ENCODE measurements at regions not wholly inside any gene's neighbourhood (a gene's known extent, or its start where the extent isn't known, plus 50 kb on each side); places are given as distances from the start of the nearest gene placed in this dataset.

DNA sequence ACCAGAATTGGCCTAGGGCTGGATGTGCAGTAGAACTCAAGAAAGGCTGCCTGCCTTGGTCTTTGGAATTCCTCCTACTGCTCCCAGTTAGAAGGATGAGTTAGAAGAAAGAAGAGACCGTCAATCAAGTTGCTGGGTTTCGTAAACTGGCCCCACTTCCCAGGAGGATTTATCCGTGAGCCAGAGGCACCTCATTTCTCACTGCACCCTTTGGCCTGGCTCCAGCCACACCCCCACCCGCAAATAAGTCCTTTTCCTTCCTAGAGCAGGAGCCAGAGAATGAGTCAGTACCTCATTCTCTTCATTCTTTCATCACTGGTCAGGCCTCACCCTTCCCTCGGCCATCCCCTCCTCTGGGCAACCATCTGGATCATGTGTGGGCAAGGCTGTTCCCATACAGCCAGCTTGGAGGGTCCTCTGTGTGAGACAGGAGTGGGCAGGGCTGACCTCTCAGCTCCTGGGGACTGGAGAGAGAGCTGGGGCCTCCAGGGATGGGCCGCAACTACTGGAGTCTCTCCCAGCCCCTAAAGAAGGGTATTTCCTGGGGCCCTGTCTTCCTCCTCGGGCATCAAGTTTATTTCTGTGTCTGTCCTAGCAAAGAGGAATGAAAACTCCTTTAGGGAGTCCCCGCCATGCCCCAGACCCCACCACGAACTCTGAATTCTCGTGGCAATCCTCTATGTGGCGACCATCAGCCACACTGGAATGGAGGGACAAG, 87.2 kb upstream of the DUSP5 start:
- no peak for DNase-seq
- H3K27ac ChIP-seq, result no peak overlapping the region

GRCh38 chr10:110411047-110411410, 86.7 kb upstream of the DUSP5 start:
- no peak for DNase-seq
- intact Hi-C loops (cut with DNase I; ENCODE audit: low total_unique reads), result no loop called here
- H3K27me3 ChIP-seq, result no peaks in the 10 kb centered on the region
- no peak overlapping the region for H3K27ac ChIP-seq
- TF ChIP-seq CTCF (IDR thresholded peaks at IDR 0.05), result no peak
- H3K9me3 ChIP-seq, result no peaks in the 10 kb centered on the region
- no peak overlapping the region for H3K4me3 ChIP-seq
- H3K4me1 ChIP-seq, result peaks cover 0 to 21% (median 9%) of the 10 kb centered on the region in 4 donors
- H3K36me3 ChIP-seq, result no peaks in the 10 kb centered on the region

More for the DNA sequence above, 87.2 kb upstream of the DUSP5 start:
- no peak for TF ChIP-seq CTCF (IDR thresholded peaks at IDR 0.05)
- intact Hi-C loops (cut with DNase I; ENCODE audit: low total_unique reads), result no loop called here
- Histone ChIP-seq H3K36me3 (no peaks in the 10 kb centered on the region), H3K4me3 (no peak overlapping the region), H3K9me3 (no peaks in the 10 kb centered on the region), H3K4me1 (peaks cover 0 to 21% (median 9%) of the 10 kb centered on the region in 4 donors), H3K27me3 (no peaks in the 10 kb centered on the region)

DNA sequence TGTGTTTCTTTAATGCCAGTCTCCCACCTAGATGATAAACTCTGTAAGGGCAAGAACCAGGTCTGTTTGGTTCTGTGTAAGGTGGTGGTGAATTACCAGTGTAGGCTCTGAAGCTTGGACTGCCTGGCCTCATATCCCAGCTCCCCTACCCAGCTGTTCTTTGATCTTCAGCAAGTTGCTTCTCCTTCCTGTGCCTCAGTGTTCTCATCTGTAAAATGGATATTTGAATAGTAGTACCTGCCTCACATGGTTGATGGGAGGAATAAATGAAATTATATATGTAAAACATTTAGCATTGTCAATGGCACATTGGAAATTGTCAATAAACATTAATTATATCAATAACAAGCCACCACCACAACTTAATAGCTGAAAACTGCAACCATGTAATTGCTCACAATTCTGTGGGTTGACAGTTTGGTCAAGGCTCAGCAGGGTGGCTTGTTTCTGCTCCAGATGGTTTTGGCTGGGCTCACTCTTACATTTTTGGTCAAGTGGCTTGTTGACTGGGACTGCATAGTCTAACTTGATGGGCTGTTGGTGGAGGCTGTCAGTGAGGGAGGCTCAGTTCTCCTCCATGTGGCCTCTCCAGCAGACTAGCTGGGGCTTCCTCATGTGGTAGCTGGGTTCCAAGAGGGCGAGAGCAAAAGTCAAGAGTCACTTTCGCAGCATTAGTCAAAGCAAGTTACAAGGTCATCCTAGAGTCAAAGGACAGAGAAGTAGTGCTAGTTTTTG, 84.5 kb upstream of the DUSP5 start:
- no peaks in the 10 kb centered on the region for H3K27me3 ChIP-seq
- H3K4me3 ChIP-seq, result no peak overlapping the region
- no peaks in the 10 kb centered on the region for H3K36me3 ChIP-seq
- no peaks in the 10 kb centered on the region for H3K9me3 ChIP-seq
- H3K27ac ChIP-seq, result no peak overlapping the region
- intact Hi-C loops (cut with DNase I; ENCODE audit: low total_unique reads), result no loop called here
- no peak for DNase-seq
- TF ChIP-seq CTCF (IDR thresholded peaks at IDR 0.05), result no peak
- H3K4me1 ChIP-seq, result peaks cover 0 to 21% (median 11%) of the 10 kb centered on the region in 4 donors

DNA sequence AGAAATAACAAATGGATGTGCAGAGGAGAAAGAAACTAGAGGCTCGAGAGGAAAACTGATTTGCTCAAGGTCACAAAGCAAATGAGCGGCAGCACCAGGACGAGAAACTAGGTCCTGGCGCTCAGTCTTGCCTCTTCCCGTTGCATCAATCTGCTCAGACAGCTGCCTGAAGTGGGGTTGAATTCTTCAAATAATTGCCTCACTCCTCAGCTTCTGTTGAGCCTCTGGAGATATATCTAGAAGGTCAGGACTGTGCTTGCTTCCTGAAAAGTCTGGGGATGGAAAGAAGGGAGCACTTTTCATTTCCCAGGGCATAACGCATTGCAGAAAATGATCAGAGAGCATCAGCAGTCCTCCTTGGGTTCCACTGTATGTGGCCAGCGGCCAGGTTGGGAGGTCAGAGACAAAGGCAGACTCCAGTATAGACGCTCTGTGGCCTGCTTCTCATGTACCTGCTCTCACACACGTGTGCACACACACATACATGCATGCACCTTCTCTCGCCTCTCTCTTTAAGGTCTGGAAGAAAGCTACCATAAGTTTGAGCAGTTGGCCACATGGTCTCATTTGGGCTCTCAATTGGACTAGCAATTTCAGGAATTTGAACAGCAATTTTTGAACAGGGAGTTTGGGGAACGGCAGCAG, 83.7 kb upstream of the DUSP5 start:
- Histone ChIP-seq H3K4me1 (peaks cover 0 to 21% (median 11%) of the 10 kb centered on the region in 4 donors), H3K27ac (no peak overlapping the region), H3K9me3 (no peaks in the 10 kb centered on the region), H3K27me3 (no peaks in the 10 kb centered on the region), H3K36me3 (no peaks in the 10 kb centered on the region), H3K4me3 (no peak overlapping the region)
- no peak for TF ChIP-seq CTCF (IDR thresholded peaks at IDR 0.05)
- DNase-seq, result no peak
- intact Hi-C loops (cut with DNase I; ENCODE audit: low total_unique reads), result no loop called here

GRCh38 chr10:110414548-110415309, 83.0 kb upstream of the DUSP5 start:
- Histone ChIP-seq H3K4me1 (peaks cover 0 to 21% (median 11%) of the 10 kb centered on the region in 4 donors), H3K4me3 (no peak overlapping the region), H3K27me3 (no peaks in the 10 kb centered on the region), H3K36me3 (no peaks in the 10 kb centered on the region), H3K9me3 (no peaks in the 10 kb centered on the region), H3K27ac (no peak overlapping the region)
- no peak for TF ChIP-seq CTCF (IDR thresholded peaks at IDR 0.05)
- DNase-seq, result no peak
- intact Hi-C loops (cut with DNase I; ENCODE audit: low total_unique reads), result no loop called here

Measured in tibial artery (tissue), 4 donors.